ENCODE measurements at regions not wholly inside any gene's neighbourhood (a gene's known extent, or its start where the extent isn't known, plus 50 kb on each side); places are given as distances from the start of the nearest gene placed in this dataset.

- TF ChIP-seq CHD7 (IDR thresholded peaks at IDR 0.05; ENCODE audit: insufficient replicate concordance, low read length) = no peak
- TF ChIP-seq SRF (IDR thresholded peaks at IDR 0.05; ENCODE audit: low read depth, low read length) = no peak
- no peak for TF ChIP-seq POU5F1 (IDR thresholded peaks at IDR 0.05; ENCODE audit: low read depth, low read length)
- no peak for TF ChIP-seq TEAD4 (IDR thresholded peaks at IDR 0.05; ENCODE audit: low read depth, low read length)
- no peak for TF ChIP-seq FOSL1 (IDR thresholded peaks at IDR 0.05; ENCODE audit: insufficient read depth, low read depth, low read length)
- no peak for TF ChIP-seq NANOG (IDR thresholded peaks at IDR 0.05; ENCODE audit: insufficient read depth, low read depth, low read length, poor library complexity, severe bottlenecking)
- TF ChIP-seq SAP30 (IDR thresholded peaks at IDR 0.05; ENCODE audit: insufficient read depth, insufficient replicate concordance, low read length) = no peak
- TF ChIP-seq BCL11A (IDR thresholded peaks at IDR 0.05; ENCODE audit: low read depth in 2 of 2, low read length in 2 of 2) = no peak
- no peak for TF ChIP-seq PHF8 (conservative IDR thresholded peaks at IDR 0.05; ENCODE audit: low read depth, low read length)
- no peak for TF ChIP-seq RBBP5 (IDR thresholded peaks at IDR 0.05; ENCODE audit: borderline replicate concordance, low read depth, low read length)
- no peak for TF ChIP-seq CBX8 (IDR thresholded peaks at IDR 0.05; ENCODE audit: borderline replicate concordance, low read depth, low read length)
- TF ChIP-seq ZNF274 (IDR thresholded peaks at IDR 0.05; ENCODE audit: borderline replicate concordance, extremely low read depth, low read length) = no peak
Measured at GRCh38 chr9:78438780-78439179, 141.9 kb downstream of the PSAT1 start (continued).
